ENCODE measurements at regions not wholly inside any gene's neighbourhood (a gene's known extent, or its start where the extent isn't known, plus 50 kb on each side); places are given as distances from the start of the nearest gene placed in this dataset.

DNA sequence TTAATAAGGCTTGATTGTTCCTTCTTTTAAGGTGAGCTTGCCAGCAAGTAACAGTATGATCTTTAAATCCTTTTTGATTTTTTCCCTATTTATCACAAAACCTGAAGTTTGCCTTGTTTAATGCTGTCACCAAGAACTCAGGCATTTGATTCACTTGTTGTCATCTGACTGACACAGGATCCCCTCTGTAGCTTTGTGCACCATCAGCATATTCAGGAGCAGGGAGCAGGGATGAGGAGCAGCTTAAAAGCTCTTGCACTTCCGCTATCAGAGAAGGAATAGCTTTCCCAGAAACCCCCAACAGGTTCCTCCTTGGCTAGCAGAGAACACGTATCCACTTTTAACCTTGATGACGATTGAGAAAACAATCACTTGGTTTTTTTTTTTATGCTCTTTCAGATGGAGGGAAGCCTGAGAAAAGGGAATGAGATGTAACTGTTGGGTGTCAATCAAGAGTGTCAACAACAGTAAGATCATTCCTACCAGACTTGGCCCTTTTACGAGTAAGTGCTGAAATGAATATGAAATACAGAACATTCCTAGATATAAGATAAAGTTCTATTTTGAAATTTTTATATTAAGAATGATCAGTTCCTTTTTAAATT is 433.1 kb upstream of the CDH18 start:
- ChIA-PET CTCF (no interaction called here), POLR2A (no interaction called here)
- no peak for TF ChIP-seq CTCF (IDR thresholded peaks at IDR 0.05)
- H3K27ac Mint-ChIP-seq, result no peak overlapping the region
- intact Hi-C loops (cut with micrococcal nuclease), result no loop called here
- H3K9me3 Mint-ChIP-seq, result peaks cover 6% of the 10 kb centered on the region
- DNase-seq (no peak), ATAC-seq (ENCODE audit: low read depth) (no peak)
- no peak overlapping the region for H3K4me3 Mint-ChIP-seq
- H3K27me3 Mint-ChIP-seq, result no peaks in the 10 kb centered on the region
- H3K4me1 Mint-ChIP-seq, result no peaks in the 10 kb centered on the region
- no peaks in the 10 kb centered on the region for H3K36me3 Mint-ChIP-seq (ENCODE audit: low read depth)

Measured in activated B cell treated with CpG ODN at 0.5 μM for 24 hours (primary cell).